Upper lobe of right lung (tissue), 1 donor: ENCODE measurements at regions not wholly inside any gene's neighbourhood (a gene's known extent, or its start where the extent isn't known, plus 50 kb on each side); places are given as distances from the start of the nearest gene placed in this dataset.

Experiments used
- ATAC-seq: fragments of 200-7000 bp; cut with Tn5 transposase; one replicate; pipeline ENCODE4 v1.9.1; 2020; ENCODE audit warnings: mild to moderate bottlenecking, moderate library complexity
- DNase-seq: peaks from one replicate; pipeline ENCODE4 v3.0.0-alpha.2; 2020
- H3K27ac ChIP-seq: fragments of 200-600 bp; one replicate; pipeline ENCODE4 v1.8.0; 2022
- H3K27me3 ChIP-seq: fragments of 200-600 bp; one replicate; pipeline ENCODE4 v1.8.0; 2022; ENCODE audit warnings: mild to moderate bottlenecking
- H3K36me3 ChIP-seq: fragments of 200-600 bp; one replicate; pipeline ENCODE4 v1.8.0; 2022
- H3K4me1 ChIP-seq: fragments of 200-600 bp; one replicate; pipeline ENCODE4 v1.8.0; 2022
- H3K4me3 ChIP-seq: fragments of 200-600 bp; one replicate; pipeline ENCODE4 v1.8.0; 2022; ENCODE audit warnings: mild to moderate bottlenecking
- H3K9me3 ChIP-seq: fragments of 200-600 bp; one replicate; pipeline ENCODE4 v1.8.0; 2022
- intact Hi-C: fragments of 100-400 bp; cut with DNase I; formaldehyde crosslinking; loops from one replicate; pipeline ENCODE4 v1.11.0; 2022
- TF ChIP-seq, protein P1 (sequence below): fragments of 200-600 bp; IDR thresholded peaks from one replicate; pipeline ENCODE4 v1.8.0; 2022; ENCODE audit warnings: antibody characterized with exemption
- donor health status: DM: no; HTN: yes; CAD: no; lungs with severe emphysema.

DNA sequence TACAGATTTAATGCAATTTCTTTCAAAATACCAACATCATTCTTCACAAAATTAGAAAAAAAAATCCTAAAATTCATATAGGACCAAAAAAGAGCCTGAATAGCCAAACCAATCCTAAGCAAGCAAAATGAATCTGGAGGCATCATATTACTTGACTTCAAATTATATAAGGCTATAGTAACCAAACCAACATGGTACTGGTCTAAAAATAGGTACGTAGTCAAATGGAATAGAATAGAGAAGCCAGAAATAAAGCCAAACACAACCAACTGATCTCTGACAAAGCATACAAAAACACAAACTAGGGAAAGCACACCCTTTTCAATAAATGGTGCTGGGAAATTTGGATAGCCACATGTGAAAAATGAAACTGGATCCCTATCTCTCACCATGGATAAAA, 112.3 kb upstream of the TSPAN2 start:
- Histone ChIP-seq H3K27ac (no peak overlapping the region), H3K9me3 (peaks cover 8% of the 10 kb centered on the region)

DNA sequence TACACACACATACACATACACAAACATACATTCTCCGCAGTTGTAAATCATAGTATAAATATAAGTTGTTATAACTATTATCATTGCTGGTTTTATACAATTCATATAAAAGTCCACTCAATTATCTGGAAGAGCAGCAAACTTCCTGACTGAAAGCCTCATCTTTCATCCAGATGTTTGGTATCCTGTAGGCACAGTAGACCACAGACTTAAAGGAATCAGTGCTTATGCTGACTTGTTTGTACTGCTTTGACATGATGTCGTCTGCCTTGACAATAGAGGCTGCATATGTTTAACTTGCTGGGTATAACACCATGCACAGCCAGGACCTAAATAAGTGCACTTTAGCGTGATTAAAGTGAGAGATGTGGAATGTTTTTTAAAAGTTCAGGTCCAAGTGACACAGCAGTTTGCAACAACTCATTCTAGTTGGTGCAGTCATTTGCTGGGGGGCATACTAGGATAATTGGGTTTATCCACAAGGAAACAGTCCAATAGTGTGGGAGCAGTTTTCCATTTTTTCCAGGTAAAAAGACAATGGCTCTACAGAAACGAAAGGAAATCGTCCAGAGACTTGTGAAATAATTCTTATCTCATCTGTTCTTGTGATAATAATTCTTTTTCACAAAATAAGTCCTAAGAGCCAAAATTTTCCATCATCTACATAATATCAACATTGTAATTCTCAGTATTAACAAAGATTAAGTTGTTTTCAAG, 110.3 kb upstream of the TSPAN2 start:
- Histone ChIP-seq H3K27ac (no peak overlapping the region), H3K9me3 (peaks cover 8% of the 10 kb centered on the region), H3K4me3 (no peak overlapping the region), H3K27me3 (no peaks in the 10 kb centered on the region), H3K36me3 (no peaks in the 10 kb centered on the region), H3K4me1 (no peaks in the 10 kb centered on the region)
- ATAC-seq = no peak
- intact Hi-C loops = no loop called here
- DNase-seq = no peak
- TF ChIP-seq, protein P1, sequence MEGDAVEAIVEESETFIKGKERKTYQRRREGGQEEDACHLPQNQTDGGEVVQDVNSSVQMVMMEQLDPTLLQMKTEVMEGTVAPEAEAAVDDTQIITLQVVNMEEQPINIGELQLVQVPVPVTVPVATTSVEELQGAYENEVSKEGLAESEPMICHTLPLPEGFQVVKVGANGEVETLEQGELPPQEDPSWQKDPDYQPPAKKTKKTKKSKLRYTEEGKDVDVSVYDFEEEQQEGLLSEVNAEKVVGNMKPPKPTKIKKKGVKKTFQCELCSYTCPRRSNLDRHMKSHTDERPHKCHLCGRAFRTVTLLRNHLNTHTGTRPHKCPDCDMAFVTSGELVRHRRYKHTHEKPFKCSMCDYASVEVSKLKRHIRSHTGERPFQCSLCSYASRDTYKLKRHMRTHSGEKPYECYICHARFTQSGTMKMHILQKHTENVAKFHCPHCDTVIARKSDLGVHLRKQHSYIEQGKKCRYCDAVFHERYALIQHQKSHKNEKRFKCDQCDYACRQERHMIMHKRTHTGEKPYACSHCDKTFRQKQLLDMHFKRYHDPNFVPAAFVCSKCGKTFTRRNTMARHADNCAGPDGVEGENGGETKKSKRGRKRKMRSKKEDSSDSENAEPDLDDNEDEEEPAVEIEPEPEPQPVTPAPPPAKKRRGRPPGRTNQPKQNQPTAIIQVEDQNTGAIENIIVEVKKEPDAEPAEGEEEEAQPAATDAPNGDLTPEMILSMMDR = no peak

More for the DNA sequence above, 112.3 kb upstream of the TSPAN2 start:
- H3K4me1 ChIP-seq = no peaks in the 10 kb centered on the region
- H3K27me3 ChIP-seq = no peaks in the 10 kb centered on the region
- intact Hi-C loops = no loop called here
- H3K36me3 ChIP-seq = no peaks in the 10 kb centered on the region
- no peak overlapping the region for H3K4me3 ChIP-seq
- TF ChIP-seq, protein P1 = no peak
- no peak for DNase-seq
- no peak for ATAC-seq

DNA sequence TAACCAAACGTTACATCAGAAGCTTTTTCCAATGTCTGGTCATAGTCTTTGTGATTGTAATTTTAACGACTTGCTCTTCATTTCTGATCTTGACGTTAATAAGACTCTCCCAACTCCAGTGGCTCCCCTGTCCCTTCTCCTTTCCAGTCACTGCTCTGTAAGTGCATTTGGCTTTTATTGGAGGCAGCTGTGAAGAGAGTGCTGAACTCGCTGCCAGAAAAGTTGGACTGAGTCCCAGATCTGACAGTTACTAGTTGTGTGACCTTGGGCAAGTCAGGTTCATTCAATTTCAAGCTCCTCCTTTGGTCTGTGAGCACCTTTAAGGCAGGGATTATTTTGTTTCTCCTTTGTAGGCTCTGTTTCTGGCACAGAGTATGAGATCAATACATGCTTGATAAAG, 109.6 kb upstream of the TSPAN2 start:
- no peaks in the 10 kb centered on the region for H3K27me3 ChIP-seq
- intact Hi-C loops = no loop called here
- H3K27ac ChIP-seq = no peak overlapping the region
- no peaks in the 10 kb centered on the region for H3K36me3 ChIP-seq
- no peak for DNase-seq
- H3K4me1 ChIP-seq = no peaks in the 10 kb centered on the region
- no peak overlapping the region for H3K4me3 ChIP-seq
- no peak for ATAC-seq
- TF ChIP-seq, protein P1 = no peak
- H3K9me3 ChIP-seq = peaks cover 8% of the 10 kb centered on the region

DNA sequence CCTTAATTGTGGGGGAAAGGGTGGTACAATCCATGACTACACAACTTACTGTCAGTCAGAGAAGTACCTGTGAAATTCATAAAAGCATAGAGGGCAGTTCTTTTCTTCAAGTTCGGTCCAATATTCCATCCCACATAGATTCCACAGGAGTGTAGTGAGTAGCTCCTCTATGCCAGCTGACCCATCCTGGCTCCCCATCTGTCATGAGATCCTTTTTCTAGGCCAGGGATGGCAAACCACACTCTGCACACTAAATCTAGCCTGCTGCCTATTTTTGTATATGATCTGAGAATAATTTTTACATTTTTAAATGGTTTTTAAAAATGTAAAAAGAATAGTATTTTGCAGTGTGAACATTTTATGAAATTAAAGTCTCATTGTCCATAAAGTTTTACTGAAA, 107.0 kb upstream of the TSPAN2 start:
- TF ChIP-seq, protein P1 = no peak
- H3K36me3 ChIP-seq = no peaks in the 10 kb centered on the region
- H3K27me3 ChIP-seq = no peaks in the 10 kb centered on the region
- no peaks in the 10 kb centered on the region for H3K9me3 ChIP-seq
- H3K4me3 ChIP-seq = no peak overlapping the region
- H3K4me1 ChIP-seq = no peaks in the 10 kb centered on the region
- ATAC-seq (no peak), DNase-seq (no peak)
- H3K27ac ChIP-seq = no peak overlapping the region
- intact Hi-C loops = no loop called here

DNA sequence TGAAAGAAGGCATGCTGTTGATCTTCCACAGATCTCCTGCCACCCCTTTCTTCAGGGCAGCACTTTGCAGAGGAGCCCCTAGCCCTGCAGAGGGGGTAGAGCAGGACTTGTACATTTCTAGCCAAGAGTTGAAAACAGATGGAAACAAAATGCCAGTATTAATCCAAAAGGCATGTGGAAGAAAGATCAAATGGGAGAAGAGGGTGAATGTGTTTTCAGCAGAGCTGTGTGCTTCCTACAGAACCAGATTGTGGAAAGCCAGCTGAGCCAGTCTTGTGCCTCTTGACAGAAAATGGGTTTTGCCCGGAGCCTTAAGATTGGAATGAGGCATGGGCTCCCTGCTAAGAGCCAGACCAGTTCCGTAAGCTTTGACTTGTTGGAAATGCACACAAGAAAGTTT, 105.2 kb upstream of the TSPAN2 start:
- intact Hi-C loops = no loop called here
- TF ChIP-seq, protein P1 = no peak
- no peak for ATAC-seq

More for the DNA sequence above, 105.2 kb upstream of the TSPAN2 start:
- no peaks in the 10 kb centered on the region for H3K27me3 ChIP-seq
- no peak overlapping the region for H3K4me3 ChIP-seq
- H3K9me3 ChIP-seq = no peaks in the 10 kb centered on the region
- DNase-seq = no peak
- H3K27ac ChIP-seq = no peak overlapping the region
- no peaks in the 10 kb centered on the region for H3K4me1 ChIP-seq
- H3K36me3 ChIP-seq = no peaks in the 10 kb centered on the region
